HEK293T (cell line): ENCODE measurements at regions not wholly inside any gene's neighbourhood (a gene's known extent, or its start where the extent isn't known, plus 50 kb on each side); places are given as distances from the start of the nearest gene placed in this dataset.

Experiments used
- ARNT ChIP-seq: fragments of 450-650 bp; IDR thresholded peaks from 2 replicates; pipeline ENCODE4 v1.6.1; 2017; ENCODE audit warnings: mild to moderate bottlenecking
- BHLHE40 ChIP-seq: fragments of 450-650 bp; IDR thresholded peaks from 2 replicates; pipeline ENCODE4 v1.6.1; 2016; ENCODE audit warnings: mild to moderate bottlenecking, moderate library complexity, borderline replicate concordance
- CTBP1 ChIP-seq: fragments of 450-650 bp; IDR thresholded peaks from 2 replicates; pipeline ENCODE4 v1.6.1; 2016; ENCODE audit warnings: borderline replicate concordance
- ELF4 ChIP-seq: fragments of 450-650 bp; IDR thresholded peaks from 2 replicates; pipeline ENCODE4 v1.6.1; 2017; ENCODE audit warnings: antibody characterized with exemption
- FOXA1 ChIP-seq: fragments of 450-650 bp; IDR thresholded peaks from 2 replicates; pipeline ENCODE4 v1.6.1; 2016; ENCODE audit warnings: mild to moderate bottlenecking
- FOXK2 ChIP-seq: fragments of 450-650 bp; IDR thresholded peaks from 2 replicates; pipeline ENCODE4 v1.6.1; 2016; ENCODE audit warnings: mild to moderate bottlenecking
- NFRKB ChIP-seq: fragments of 450-650 bp; IDR thresholded peaks from 2 replicates; pipeline ENCODE4 v1.6.1; 2016; ENCODE audit warnings: mild to moderate bottlenecking, moderate library complexity
- SP1 ChIP-seq: fragments of 450-650 bp; IDR thresholded peaks from 2 replicates; pipeline ENCODE4 v1.6.1; 2017
- SUZ12 ChIP-seq: fragments of 450-650 bp; IDR thresholded peaks from 2 replicates; pipeline ENCODE4 v1.6.1; 2016; ENCODE audit warnings: mild to moderate bottlenecking
- TARDBP ChIP-seq: fragments of 450-650 bp; IDR thresholded peaks from 2 replicates; pipeline ENCODE4 v1.6.1; 2016
- ZNF384 ChIP-seq: fragments of 450-650 bp; IDR thresholded peaks from 2 replicates; pipeline ENCODE4 v1.6.1; 2016
- TF ChIP-seq, protein P1 (sequence below): fragments of 450-650 bp; IDR thresholded peaks from 2 replicates; pipeline ENCODE4 v1.6.1; 2016

DNA sequence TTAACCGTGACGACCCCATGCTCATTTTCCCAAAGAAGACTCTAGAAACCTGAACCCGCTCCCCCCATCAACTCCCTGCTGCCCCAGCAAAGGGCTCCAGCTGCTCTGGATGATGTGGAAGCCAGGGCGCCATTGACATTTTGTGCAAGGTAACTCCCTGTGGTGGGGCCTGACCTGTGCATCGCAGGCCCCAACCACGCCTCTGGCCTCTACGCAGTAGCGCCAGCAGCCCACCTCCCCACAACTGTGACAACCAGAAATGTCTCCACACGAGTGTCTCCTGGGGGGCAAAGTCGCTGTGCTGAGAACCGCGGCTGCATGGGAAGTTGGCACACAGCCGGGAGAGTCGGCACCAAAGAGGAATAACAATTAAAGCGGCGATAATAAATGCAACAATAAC is 86.9 kb upstream of the PRR5 start:
- no peak for TF ChIP-seq ARNT
- no peak for TF ChIP-seq BHLHE40
- TF ChIP-seq SP1 = no peak
- TF ChIP-seq, protein P1, sequence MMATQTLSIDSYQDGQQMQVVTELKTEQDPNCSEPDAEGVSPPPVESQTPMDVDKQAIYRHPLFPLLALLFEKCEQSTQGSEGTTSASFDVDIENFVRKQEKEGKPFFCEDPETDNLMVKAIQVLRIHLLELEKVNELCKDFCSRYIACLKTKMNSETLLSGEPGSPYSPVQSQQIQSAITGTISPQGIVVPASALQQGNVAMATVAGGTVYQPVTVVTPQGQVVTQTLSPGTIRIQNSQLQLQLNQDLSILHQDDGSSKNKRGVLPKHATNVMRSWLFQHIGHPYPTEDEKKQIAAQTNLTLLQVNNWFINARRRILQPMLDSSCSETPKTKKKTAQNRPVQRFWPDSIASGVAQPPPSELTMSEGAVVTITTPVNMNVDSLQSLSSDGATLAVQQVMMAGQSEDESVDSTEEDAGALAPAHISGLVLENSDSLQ = no peak
- no peak for TF ChIP-seq NFRKB
- no peak for TF ChIP-seq FOXK2
- no peak for TF ChIP-seq TARDBP
- TF ChIP-seq ZNF384 = no peak
- TF ChIP-seq SUZ12 = no peak
- TF ChIP-seq FOXA1 = no peak
- no peak for TF ChIP-seq CTBP1
- no peak for TF ChIP-seq ELF4
